ENCODE measurements at regions not wholly inside any gene's neighbourhood (a gene's known extent, or its start where the extent isn't known, plus 50 kb on each side); places are given as distances from the start of the nearest gene placed in this dataset.
"Not testable (repeated sequence)": the region's sequence is repeated elsewhere in the genome, so short reads cannot be mapped to it uniquely, and the experiment has no call there.

- DNase-seq, result not testable (repeated sequence)
Observed at GRCh38 chr6:27825848-27826611, 86.2 kb downstream of the OR2B2 start.

GRCh38 chr6:27825025-27825793 is 87.0 kb downstream of the OR2B2 start:
- peak; percentile 35 for DNase-seq

- DNase-seq, result not testable (repeated sequence)
Observed at GRCh38 chr6:27824211-27825024, 87.8 kb downstream of the OR2B2 start.

GRCh38 chr6:27823714-27824210 is 88.4 kb downstream of the OR2B2 start:
- peak; percentile 39 for DNase-seq

- DNase-seq, result no peak
Observed at GRCh38 chr6:27816906-27817305, 95.3 kb downstream of the OR2B2 start.

GRCh38 chr6:27814665-27815424 is 97.4 kb downstream of the OR2B2 start:
- DNase-seq, result peak; percentile 93

GRCh38 chr6:27814415-27814664 is 97.9 kb downstream of the OR2B2 start:
- DNase-seq, result not testable (repeated sequence)

GRCh38 chr6:27812805-27813492 is 99.2 kb downstream of the OR2B2 start:
- no peak for DNase-seq

GRCh38 chr6:27812078-27812804 is 100.0 kb downstream of the OR2B2 start:
- no peak for DNase-seq

GRCh38 chr6:27811451-27811772 is 100.8 kb downstream of the OR2B2 start:
- no peak for DNase-seq

- DNase-seq, result no peak
Observed at GRCh38 chr6:27810768-27811450, 101.3 kb downstream of the OR2B2 start.

- peak; percentile 96 for DNase-seq
Observed at GRCh38 chr6:27809939-27810767, 102.0 kb downstream of the OR2B2 start.

GRCh38 chr6:27809067-27809938 is 102.9 kb downstream of the OR2B2 start:
- no peak for DNase-seq

GRCh38 chr6:27808242-27809066 is 103.7 kb downstream of the OR2B2 start:
- peak; percentile 49 for DNase-seq

- peak; percentile 96 for DNase-seq
Observed at GRCh38 chr6:27807441-27808241, 104.6 kb downstream of the OR2B2 start.

- DNase-seq, result no peak
Observed at GRCh38 chr6:27806981-27807440, 105.2 kb downstream of the OR2B2 start.

GRCh38 chr6:27805347-27805746 is 106.8 kb downstream of the OR2B2 start:
- DNase-seq, result no peak

Measured in NCI-H526 treated with DMSO at 0.1 percent for 48 hours (cell line).